Uterus (tissue), 3 donors: ENCODE measurements at regions not wholly inside any gene's neighbourhood (a gene's known extent, or its start where the extent isn't known, plus 50 kb on each side); places are given as distances from the start of the nearest gene placed in this dataset.

ENCODE experiments used
- DNase-seq, 2 donors: peaks; one replicate each; pipeline ENCODE4 v3.0.0-alpha.2; 2019 to 2020
- H3K27ac ChIP-seq, 2 donors: fragments of 200-600 bp; sonication (generic); 1 replicate in 1 of 2; 2 replicates in 1 of 2; pipeline ENCODE4 v1.5.1; 2016 to 2018
- H3K27me3 ChIP-seq, 2 donors: fragments of 200-600 bp; sonication (generic); one replicate each; pipeline ENCODE4 v1.5.1; 2018 to 2019; ENCODE audit warnings: control low read depth in 1 of 2
- H3K36me3 ChIP-seq, 2 donors: fragments of 200-600 bp; sonication (generic); one replicate each; pipeline ENCODE4 v1.5.1; 2019; ENCODE audit warnings: control low read depth in 1 of 2
- H3K4me1 ChIP-seq, 2 donors: fragments of 200-600 bp; sonication (generic); one replicate each; pipeline ENCODE4 v1.5.1; 2018 to 2019; ENCODE audit warnings: control low read depth in 1 of 2
- H3K4me3 ChIP-seq, 2 donors: fragments of 200-600 bp; sonication (generic); 1 replicate in 1 of 2; 2 replicates in 1 of 2; pipeline ENCODE4 v1.5.1; 2018 to 2019; ENCODE audit warnings: mild to moderate bottlenecking in 1 of 2
- H3K9me3 ChIP-seq, 2 donors: fragments of 200-600 bp; sonication (generic); one replicate each; pipeline ENCODE4 v1.5.1; 2019; ENCODE audit warnings: control low read depth in 1 of 2
- CTCF ChIP-seq, 4 experiments: fragments of 200-600 bp in 2 of 4; fragments of 450-650 bp in 2 of 4; sonication (generic) in 2 of 4; IDR thresholded peaks; one replicate each; pipeline ENCODE4 v1.5.1; 2016 to 2019; ENCODE audit warnings: antibody characterized with exemption in 4 of 4, mild to moderate bottlenecking in 2 of 4, moderate library complexity in 1 of 4
- POLR2A ChIP-seq, 2 donors: fragments of 450-650 bp; IDR thresholded peaks; one replicate each; pipeline ENCODE4 v1.6.1; 2016; ENCODE audit warnings: antibody characterized with exemption in 2 of 2, mild to moderate bottlenecking in 1 of 2, moderate library complexity in 1 of 2
- intact Hi-C: fragments of 100-400 bp; cut with DNase I; formaldehyde crosslinking; loops from one replicate; pipeline ENCODE4 v1.15.1; 2023; ENCODE audit warnings: low total_unique reads
- donor health status: DM: yes; HTN: yes; CAD: no.

DNA sequence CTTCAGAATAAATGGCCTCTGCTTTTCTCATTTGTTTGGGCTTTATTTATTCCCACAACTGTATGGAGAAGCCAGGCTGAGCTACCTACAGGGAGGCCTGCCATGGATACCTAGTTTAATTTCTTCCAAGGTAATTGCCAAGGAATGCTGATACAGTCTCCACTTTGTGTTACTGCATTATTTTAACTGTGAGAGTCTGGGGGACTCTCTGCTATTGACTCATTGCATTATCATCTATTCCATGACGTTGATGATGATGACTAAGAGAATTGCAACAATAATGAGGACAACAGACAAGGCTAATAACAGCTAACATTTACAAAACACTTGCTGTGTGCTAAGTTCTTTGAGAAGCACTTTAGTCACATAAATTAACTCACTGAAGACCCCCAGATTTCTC lies 88.3 kb upstream of the COL21A1 start:
- H3K9me3 ChIP-seq = no peaks in the 10 kb centered on the region
- no peak for DNase-seq
- no peak overlapping the region for H3K4me3 ChIP-seq
- TF ChIP-seq POLR2A (IDR thresholded peaks at IDR 0.05) (no peak), CTCF (IDR thresholded peaks at IDR 0.05) (no peak)
- intact Hi-C loops = no loop called here
- H3K4me1 ChIP-seq = no peaks in the 10 kb centered on the region
- H3K27me3 ChIP-seq = no peaks in the 10 kb centered on the region
- H3K27ac ChIP-seq = no peak overlapping the region
- H3K36me3 ChIP-seq = no peaks in the 10 kb centered on the region

GRCh38 chr6:56334937-56335336 lies 87.6 kb upstream of the COL21A1 start:
- Histone ChIP-seq H3K9me3 (no peaks in the 10 kb centered on the region), H3K27me3 (no peaks in the 10 kb centered on the region), H3K27ac (no peak overlapping the region), H3K4me1 (no peaks in the 10 kb centered on the region), H3K4me3 (no peak overlapping the region), H3K36me3 (no peaks in the 10 kb centered on the region)
- TF ChIP-seq POLR2A (IDR thresholded peaks at IDR 0.05) (no peak), CTCF (IDR thresholded peaks at IDR 0.05) (no peak)
- intact Hi-C loops = no loop called here
- DNase-seq = no peak

- DNase-seq = no peak
- no peak for TF ChIP-seq POLR2A (IDR thresholded peaks at IDR 0.05)
- Histone ChIP-seq H3K9me3 (no peaks in the 10 kb centered on the region), H3K36me3 (no peaks in the 10 kb centered on the region), H3K4me3 (no peak overlapping the region), H3K27me3 (no peaks in the 10 kb centered on the region), H3K27ac (no peak overlapping the region), H3K4me1 (no peaks in the 10 kb centered on the region)
- intact Hi-C loops = no loop called here
Observed at GRCh38 chr6:56329271-56330050, 82.1 kb upstream of the COL21A1 start.

DNA sequence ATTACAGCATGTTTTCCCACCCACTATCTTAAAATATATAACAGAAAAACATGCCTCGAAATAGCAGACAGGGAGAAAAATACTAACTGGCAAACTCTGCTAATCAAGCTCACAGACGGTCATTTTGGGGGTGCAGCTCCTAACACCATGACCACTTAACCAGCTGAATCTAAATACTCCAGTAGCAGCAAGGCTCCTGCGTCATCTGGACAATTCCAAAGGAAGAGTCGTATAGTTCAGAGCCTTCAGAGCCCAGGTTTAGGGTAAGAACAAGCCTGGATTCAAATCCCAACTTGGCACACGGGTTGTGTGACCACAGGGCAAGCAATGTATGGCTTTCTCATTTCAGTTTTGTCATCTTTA lies 81.3 kb upstream of the COL21A1 start:
- Histone ChIP-seq H3K9me3 (no peaks in the 10 kb centered on the region), H3K4me3 (no peak overlapping the region), H3K4me1 (no peaks in the 10 kb centered on the region), H3K27ac (peak overlapping the region in 1 of 2 donors; percentile 39), H3K27me3 (no peaks in the 10 kb centered on the region), H3K36me3 (no peaks in the 10 kb centered on the region)
- no peak for TF ChIP-seq CTCF (IDR thresholded peaks at IDR 0.05)
- TF ChIP-seq POLR2A (IDR thresholded peaks at IDR 0.05) = no peak
- no peak for DNase-seq
- intact Hi-C loops = no loop called here

- Histone ChIP-seq H3K4me1 (no peaks in the 10 kb centered on the region), H3K36me3 (no peaks in the 10 kb centered on the region), H3K27me3 (no peaks in the 10 kb centered on the region), H3K4me3 (no peak overlapping the region), H3K27ac (peak overlapping the region in 1 of 2 donors; percentile 39), H3K9me3 (no peaks in the 10 kb centered on the region)
- intact Hi-C loops = no loop called here
- no peak for DNase-seq
- no peak for TF ChIP-seq CTCF (IDR thresholded peaks at IDR 0.05)
- TF ChIP-seq POLR2A (IDR thresholded peaks at IDR 0.05) = no peak
Observed at GRCh38 chr6:56327946-56328727, 80.8 kb upstream of the COL21A1 start.
